PFSK-1 (cell line): ENCODE measurements at regions not wholly inside any gene's neighbourhood (a gene's known extent, or its start where the extent isn't known, plus 50 kb on each side); places are given as distances from the start of the nearest gene placed in this dataset.

ENCODE experiments used
- FOXP2 ChIP-seq: optimal IDR thresholded peaks from 2 replicates; pipeline ENCODE3; 2011; ENCODE audit warnings: borderline replicate concordance, control low read depth, inconsistent platforms; ENCODE audit not compliant: insufficient read depth; ENCODE audit errors: extremely low read length, extremely low read depth
- POLR2AphosphoS5 ChIP-seq: IDR thresholded peaks from 2 replicates; pipeline ENCODE4 v1.6.1; 2012; ENCODE audit warnings: low read depth, mild to moderate bottlenecking, control low read depth, low read length, moderate library complexity
- REST ChIP-seq, 2 experiments: IDR thresholded peaks; 2 replicates each; pipeline versions ENCODE4 v1.6.1 to v1.8.0; 2011 to 2012; ENCODE audit warnings: low read depth in 2 of 2, low read length in 2 of 2, control low read depth in 1 of 2, inconsistent platforms in 1 of 2, mild to moderate bottlenecking in 1 of 2, moderate library complexity in 1 of 2; ENCODE audit not compliant: insufficient read depth in 1 of 2
- SIN3A ChIP-seq: IDR thresholded peaks from 2 replicates; pipeline ENCODE4 v1.6.1; 2012; ENCODE audit warnings: mild to moderate bottlenecking, low read length, moderate library complexity, borderline replicate concordance; ENCODE audit not compliant: insufficient read depth
- TAF1 ChIP-seq: IDR thresholded peaks from 2 replicates; pipeline ENCODE4 v1.6.1; 2012; ENCODE audit warnings: low read length, control low read depth, borderline replicate concordance; ENCODE audit not compliant: insufficient read depth

GRCh38 chr12:126855768-126856167, 1411.2 kb upstream of the TMEM132C start:
- TF ChIP-seq REST (IDR thresholded peaks at IDR 0.05; ENCODE audit: insufficient read depth in 1 of 2, low read depth in 2 of 2, low read length in 2 of 2) (no peak), TAF1 (no peak), POLR2AphosphoS5 (no peak), SIN3A (no peak), FOXP2 (no peak)

DNA sequence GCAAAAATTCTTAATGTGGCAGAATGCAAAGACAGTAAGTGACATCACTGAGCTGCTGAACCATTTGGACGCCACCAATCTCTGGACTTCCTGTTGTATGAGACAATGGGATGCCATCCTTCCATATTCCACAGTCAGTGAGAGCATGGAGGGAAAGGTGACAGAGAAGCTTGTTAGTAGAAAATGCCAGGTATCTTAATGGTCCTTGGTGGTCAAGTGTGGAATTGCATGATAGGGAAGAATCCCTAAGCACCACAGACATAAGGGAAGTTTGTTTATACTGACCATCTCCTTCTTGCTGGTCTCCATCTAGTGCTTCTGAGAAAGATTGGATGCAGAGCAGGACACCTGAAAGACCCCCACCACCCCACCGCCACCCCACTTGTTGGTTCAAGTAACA, 1410.0 kb upstream of the TMEM132C start:
- TF ChIP-seq POLR2AphosphoS5 = no peak
- no peak for TF ChIP-seq FOXP2
- TF ChIP-seq SIN3A = no peak
- no peak for TF ChIP-seq TAF1
- TF ChIP-seq REST (IDR thresholded peaks at IDR 0.05; ENCODE audit: insufficient read depth in 1 of 2, low read depth in 2 of 2, low read length in 2 of 2) = no peak

GRCh38 chr12:126858560-126858959, 1408.4 kb upstream of the TMEM132C start:
- TF ChIP-seq TAF1 = no peak
- no peak for TF ChIP-seq SIN3A
- no peak for TF ChIP-seq POLR2AphosphoS5
- no peak for TF ChIP-seq FOXP2
- TF ChIP-seq REST (IDR thresholded peaks at IDR 0.05; ENCODE audit: insufficient read depth in 1 of 2, low read depth in 2 of 2, low read length in 2 of 2) = no peak

- TF ChIP-seq TAF1 (no peak), REST (IDR thresholded peaks at IDR 0.05; ENCODE audit: insufficient read depth in 1 of 2, low read depth in 2 of 2, low read length in 2 of 2) (no peak), SIN3A (no peak), POLR2AphosphoS5 (no peak), FOXP2 (no peak)
Measured at GRCh38 chr12:126860210-126860609, 1406.8 kb upstream of the TMEM132C start.

- TF ChIP-seq SIN3A (no peak), FOXP2 (no peak), POLR2AphosphoS5 (no peak), REST (IDR thresholded peaks at IDR 0.05; ENCODE audit: insufficient read depth in 1 of 2, low read depth in 2 of 2, low read length in 2 of 2) (no peak), TAF1 (no peak)
Measured at GRCh38 chr12:126862500-126862899, 1404.5 kb upstream of the TMEM132C start.
